ENCODE measurements at regions not wholly inside any gene's neighbourhood (a gene's known extent, or its start where the extent isn't known, plus 50 kb on each side); places are given as distances from the start of the nearest gene placed in this dataset.
A peak's percentile ranks its signal among the peaks of the same experiment; 100 is the strongest.

GRCh38 chr2:30048636-30049175 lies 98.1 kb upstream of the YPEL5 start:
- no peak for DNase-seq (ENCODE audit: low spot score)

DNA sequence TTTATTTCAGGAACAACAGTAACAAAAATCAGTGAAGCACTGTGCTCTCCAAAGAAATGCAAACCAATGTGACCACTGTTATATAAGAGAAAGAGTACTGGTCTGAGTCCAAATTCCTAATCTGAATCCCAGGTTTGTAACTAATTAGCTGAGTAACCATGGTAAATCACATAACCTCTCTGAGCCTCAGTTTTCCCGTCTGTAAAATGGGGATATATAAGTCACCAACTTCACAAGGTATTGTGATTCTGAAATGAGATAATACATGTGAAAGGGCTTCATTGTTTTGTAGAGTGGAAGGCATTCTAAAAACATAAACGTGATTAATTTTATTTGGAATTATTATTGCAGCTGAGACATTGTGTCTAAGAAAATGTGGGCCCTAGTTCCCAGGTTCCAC lies 91.3 kb upstream of the YPEL5 start:
- DNase-seq (ENCODE audit: low spot score) = no peak

GRCh38 chr2:30060562-30060961 lies 86.2 kb upstream of the YPEL5 start:
- DNase-seq (ENCODE audit: low spot score) = no peak

GRCh38 chr2:30068067-30068466 lies 78.7 kb upstream of the YPEL5 start:
- DNase-seq (ENCODE audit: low spot score) = no peak

- peak; percentile 54 for DNase-seq (ENCODE audit: low spot score)
Observed at GRCh38 chr2:30072250-30072842, 74.5 kb upstream of the YPEL5 start.

DNA sequence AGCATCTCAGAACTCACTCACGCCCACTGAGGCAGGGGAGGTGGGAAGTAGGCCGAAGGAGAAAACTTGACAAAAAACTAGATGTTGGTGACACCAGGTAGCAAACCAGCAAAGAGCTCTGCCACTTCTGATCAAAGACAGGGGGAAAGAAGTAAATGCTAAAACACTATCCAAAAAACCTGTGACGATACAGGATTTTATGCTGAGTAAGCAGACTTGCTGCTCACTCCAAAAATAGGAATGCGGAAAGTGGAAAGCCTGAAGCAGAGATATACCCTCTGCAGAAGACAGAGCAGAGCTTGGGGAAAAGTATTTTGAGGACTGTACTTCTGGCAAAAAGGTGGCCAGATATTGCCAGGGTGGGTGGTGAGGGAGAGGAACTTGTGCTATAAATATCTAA lies 73.3 kb upstream of the YPEL5 start:
- DNase-seq (ENCODE audit: low spot score) = no peak

- DNase-seq (ENCODE audit: low spot score) = no peak
Observed at GRCh38 chr2:30074023-30074422, 72.8 kb upstream of the YPEL5 start.

DNA sequence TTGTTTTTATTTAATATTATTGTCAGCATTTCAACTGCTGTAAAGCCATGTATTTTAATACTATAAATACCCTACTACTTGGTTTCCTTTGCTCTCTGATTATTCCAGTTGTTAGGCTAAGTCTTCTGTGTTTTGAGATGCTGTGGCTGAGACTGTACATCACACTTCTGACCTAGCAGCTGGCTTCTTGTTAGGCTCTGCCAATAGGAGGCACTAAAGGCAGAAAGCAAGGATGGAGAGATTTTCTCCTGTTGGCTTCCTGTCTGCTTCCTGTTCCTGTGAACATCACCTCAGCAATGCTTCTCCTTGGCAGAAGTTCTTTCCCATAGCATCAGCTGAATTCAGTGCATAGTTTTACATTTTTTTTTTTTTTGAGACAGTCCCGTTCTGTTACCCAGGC lies 68.3 kb upstream of the YPEL5 start:
- DNase-seq (ENCODE audit: low spot score) = no peak

GRCh38 chr2:30084915-30085314 lies 61.9 kb upstream of the YPEL5 start:
- no peak for DNase-seq (ENCODE audit: low spot score)

DNA sequence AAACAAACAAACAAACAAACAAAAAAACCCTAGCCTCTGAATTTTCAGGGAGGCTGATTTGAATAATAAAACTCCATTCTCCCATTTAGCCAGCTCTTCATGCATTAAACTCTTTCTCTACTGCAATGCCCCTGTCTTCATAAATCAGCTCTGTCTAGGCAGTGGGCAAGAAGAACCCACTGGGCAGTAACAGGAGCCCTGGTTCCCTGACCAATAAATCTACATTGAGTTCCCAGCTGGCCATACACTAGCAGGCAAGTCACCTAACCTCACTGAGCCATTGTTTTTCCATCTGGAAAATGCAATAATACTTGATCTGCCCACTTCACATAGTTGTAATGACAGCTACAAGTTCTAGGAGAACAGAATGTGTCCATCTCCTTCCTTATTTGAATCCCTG lies 57.6 kb upstream of the YPEL5 start:
- DNase-seq (ENCODE audit: low spot score) = no peak

GRCh38 chr2:30095402-30095801 lies 51.4 kb upstream of the YPEL5 start:
- no peak for DNase-seq (ENCODE audit: low spot score)

GRCh38 chr2:30096451-30096850 lies 50.4 kb upstream of the YPEL5 start:
- no peak for DNase-seq (ENCODE audit: low spot score)
